Activated T-helper 1 cell treated with anti-CD3 and anti-CD28 coated beads, Interleukin-2, amount 50 U/mL, for 16 hours (primary cell): ENCODE measurements at regions not wholly inside any gene's neighbourhood (a gene's known extent, or its start where the extent isn't known, plus 50 kb on each side); places are given as distances from the start of the nearest gene placed in this dataset.

Source experiments
- DNase-seq, 2 donors: peaks; one replicate each; pipeline ENCODE4 v3.0.0-alpha.2; 2020; ENCODE audit warnings: low read depth in 1 of 2, low spot score in 1 of 2

GRCh38 chr2:121860033-121860757, 104.7 kb downstream of the TSN start:
- DNase-seq: no peak

- DNase-seq: no peak
Measured at GRCh38 chr2:121860758-121861227, 105.3 kb downstream of the TSN start.

- DNase-seq: no peak
Measured at GRCh38 chr2:121862286-121862685, 106.8 kb downstream of the TSN start.

- DNase-seq: no peak
Measured at GRCh38 chr2:121865914-121866313, 110.5 kb downstream of the TSN start.

- DNase-seq: no peak
Measured at GRCh38 chr2:121866789-121867188, 111.3 kb downstream of the TSN start.

- no peak for DNase-seq
Measured at GRCh38 chr2:121868652-121869051, 113.2 kb downstream of the TSN start.

GRCh38 chr2:121869363-121869762, 113.9 kb downstream of the TSN start:
- no peak for DNase-seq

GRCh38 chr2:121869873-121870272, 114.4 kb downstream of the TSN start:
- DNase-seq: no peak

GRCh38 chr2:121872651-121873050, 117.2 kb downstream of the TSN start:
- no peak for DNase-seq

- DNase-seq: no peak
Measured at GRCh38 chr2:121873864-121874263, 118.4 kb downstream of the TSN start.

- DNase-seq: no peak
Measured at GRCh38 chr2:121875585-121876185, 120.2 kb downstream of the TSN start.

- no peak for DNase-seq
Measured at GRCh38 chr2:121877366-121877765, 121.9 kb downstream of the TSN start.

GRCh38 chr2:121880283-121880682, 124.8 kb downstream of the TSN start:
- no peak for DNase-seq

GRCh38 chr2:121881038-121881437, 125.6 kb downstream of the TSN start:
- no peak for DNase-seq

GRCh38 chr2:121881950-121882349, 126.5 kb downstream of the TSN start:
- DNase-seq: no peak

GRCh38 chr2:121884078-121884477, 128.6 kb downstream of the TSN start:
- DNase-seq: no peak

GRCh38 chr2:121884511-121884921, 129.1 kb downstream of the TSN start:
- no peak for DNase-seq

- DNase-seq: no peak
Measured at GRCh38 chr2:121886059-121886458, 130.6 kb downstream of the TSN start.

GRCh38 chr2:121887513-121888188, 132.2 kb downstream of the TSN start:
- no peak for DNase-seq

GRCh38 chr2:121888189-121888557, 132.7 kb downstream of the TSN start:
- no peak for DNase-seq

- no peak for DNase-seq
Measured at GRCh38 chr2:121890041-121890440, 134.6 kb downstream of the TSN start.
